ENCODE measurements at regions not wholly inside any gene's neighbourhood (a gene's known extent, or its start where the extent isn't known, plus 50 kb on each side); places are given as distances from the start of the nearest gene placed in this dataset.

GRCh38 chr6:113733381-113733780, 123.8 kb upstream of the MARCKS start:
- DNase-seq (ENCODE audit: low read depth): no peak
- in situ Hi-C loops (cut with HindIII; ENCODE audit: low sequenced_read_pairs): no loop called here
- TF ChIP-seq CTCF (IDR thresholded peaks at IDR 0.05; ENCODE audit: low read depth, low read length, missing control alignments): no peak
- no peak overlapping the region for H3K4me3 ChIP-seq (ENCODE audit: low read depth, low read length)

GRCh38 chr6:113734982-113735381, 122.2 kb upstream of the MARCKS start:
- H3K4me3 ChIP-seq (ENCODE audit: low read depth, low read length): no peak overlapping the region
- TF ChIP-seq CTCF (IDR thresholded peaks at IDR 0.05; ENCODE audit: low read depth, low read length, missing control alignments): no peak
- in situ Hi-C loops (cut with HindIII; ENCODE audit: low sequenced_read_pairs): no loop called here
- no peak for DNase-seq (ENCODE audit: low read depth)

GRCh38 chr6:113735491-113735890, 121.7 kb upstream of the MARCKS start:
- in situ Hi-C loops (cut with HindIII; ENCODE audit: low sequenced_read_pairs): no loop called here
- no peak overlapping the region for H3K4me3 ChIP-seq (ENCODE audit: low read depth, low read length)
- DNase-seq (ENCODE audit: low read depth): no peak
- TF ChIP-seq CTCF (IDR thresholded peaks at IDR 0.05; ENCODE audit: low read depth, low read length, missing control alignments): no peak

- no peak overlapping the region for H3K4me3 ChIP-seq (ENCODE audit: low read depth, low read length)
- TF ChIP-seq CTCF (IDR thresholded peaks at IDR 0.05; ENCODE audit: low read depth, low read length, missing control alignments): no peak
- in situ Hi-C loops (cut with HindIII; ENCODE audit: low sequenced_read_pairs): no loop called here
- DNase-seq (ENCODE audit: low read depth): no peak
These were observed 120.2 kb upstream of the MARCKS start for GRCh38 chr6:113736978-113737377.

- no peak for DNase-seq (ENCODE audit: low read depth)
- no peak overlapping the region for H3K4me3 ChIP-seq (ENCODE audit: low read depth, low read length)
- TF ChIP-seq CTCF (IDR thresholded peaks at IDR 0.05; ENCODE audit: low read depth, low read length, missing control alignments): no peak
- in situ Hi-C loops (cut with HindIII; ENCODE audit: low sequenced_read_pairs): no loop called here
These were observed 118.0 kb upstream of the MARCKS start for GRCh38 chr6:113739041-113739655.

DNA sequence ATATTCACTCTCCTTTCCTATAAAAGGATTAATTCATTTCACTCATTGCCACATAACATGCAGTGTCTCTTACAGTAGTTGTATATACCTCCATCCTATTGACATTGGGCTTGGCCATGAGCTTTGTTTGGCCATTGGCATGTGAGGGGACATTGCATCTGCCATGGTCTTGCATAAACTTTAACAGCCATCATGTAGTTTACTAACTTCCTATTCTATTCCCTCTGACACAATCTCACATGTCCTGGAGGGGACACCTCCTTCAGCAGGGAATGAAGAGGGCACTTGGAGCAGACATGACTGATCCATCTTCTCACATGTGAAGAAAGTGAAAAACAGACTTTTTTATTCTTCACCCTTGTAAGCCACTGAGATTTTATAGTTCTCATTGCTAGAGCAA, 115.5 kb upstream of the MARCKS start:
- no peak for DNase-seq (ENCODE audit: low read depth)
- in situ Hi-C loops (cut with HindIII; ENCODE audit: low sequenced_read_pairs): no loop called here
- no peak overlapping the region for H3K4me3 ChIP-seq (ENCODE audit: low read depth, low read length)
- TF ChIP-seq CTCF (IDR thresholded peaks at IDR 0.05; ENCODE audit: low read depth, low read length, missing control alignments): no peak

Data from astrocyte of the cerebellum (primary cell).